HepG2 (cell line): ENCODE measurements at regions not wholly inside any gene's neighbourhood (a gene's known extent, or its start where the extent isn't known, plus 50 kb on each side); places are given as distances from the start of the nearest gene placed in this dataset.

Experiments used
- ARNT ChIP-seq: fragments of 450-650 bp; IDR thresholded peaks from 2 replicates; pipeline ENCODE4 v1.6.1; 2017
- EP300 ChIP-seq, 3 experiments: sonication (generic) in 1 of 3; formaldehyde crosslinking in 1 of 3; IDR thresholded peaks; 2 replicates each; pipeline versions ENCODE4 v1.5.1 to v1.6.1; 2011 to 2020; ENCODE audit warnings: low read depth in 2 of 3, low read length in 2 of 3, borderline replicate concordance in 1 of 3, improper control_type of control experiment in 1 of 3, mild to moderate bottlenecking in 1 of 3, missing genetic modification reagents in 1 of 3, moderate library complexity in 1 of 3
- GMEB1 ChIP-seq: sonication (generic); formaldehyde crosslinking; IDR thresholded peaks from 2 replicates; pipeline ENCODE4 v1.5.1; 2020; ENCODE audit warnings: missing genetic modification reagents, mild to moderate bottlenecking, borderline replicate concordance
- RELA ChIP-seq: sonication (generic); formaldehyde crosslinking; IDR thresholded peaks from 2 replicates; pipeline ENCODE4 v1.4.0; 2020; ENCODE audit warnings: missing genetic modification reagents
- RFXAP ChIP-seq: sonication (generic); formaldehyde crosslinking; IDR thresholded peaks from 2 replicates; pipeline ENCODE4 v1.4.0; 2020; ENCODE audit warnings: missing genetic modification reagents, borderline replicate concordance
- SRSF9 ChIP-seq: fragments of 200-400 bp; formaldehyde crosslinking; IDR thresholded peaks from 2 replicates; pipeline ENCODE4 v1.6.1; 2018; ENCODE audit warnings: borderline replicate concordance, mild to moderate bottlenecking, low read depth, low read length; ENCODE audit not compliant: insufficient read depth, poor library complexity, severe bottlenecking
- ZFP91 ChIP-seq: sonication (generic); formaldehyde crosslinking; IDR thresholded peaks from 2 replicates; pipeline ENCODE4 v1.9.0; 2022; ENCODE audit warnings: missing genetic modification reagents, mild to moderate bottlenecking, borderline replicate concordance
- ZNF639 ChIP-seq: conservative IDR thresholded peaks from 2 replicates; pipeline ENCODE4 v1.6.1; 2018; ENCODE audit warnings: missing genetic modification reagents

GRCh38 chr10:10584161-10584560, 433.5 kb upstream of the CELF2 start:
- TF ChIP-seq SRSF9 (no peak), ZFP91 (CRISPR knock-in tag) (no peak), ZNF639 (CRISPR knock-in tag) (no peak), GMEB1 (CRISPR knock-in tag) (no peak), ARNT (no peak), RELA (CRISPR knock-in tag) (no peak), EP300 (IDR thresholded peaks at IDR 0.05; ENCODE audit: low read depth in 2 of 2, low read length in 2 of 2) (no peak), EP300 (CRISPR knock-in tag; IDR thresholded peaks at IDR 0.05; ENCODE audit: borderline replicate concordance) (no peak), RFXAP (CRISPR knock-in tag) (no peak)
